HFFc6 (cell line): ENCODE measurements at regions not wholly inside any gene's neighbourhood (a gene's known extent, or its start where the extent isn't known, plus 50 kb on each side); places are given as distances from the start of the nearest gene placed in this dataset.

Experiments
- DNase-seq: peaks from one replicate; pipeline ENCODE4 v3.0.0-alpha.2; 2018
- H3K27ac Mint-ChIP-seq: 2 replicates; pipeline ENCODE4 v1.8.0; 2020; ENCODE audit warnings: mild to moderate bottlenecking, mixed read lengths
- H3K27me3 Mint-ChIP-seq: 2 replicates; pipeline ENCODE4 v1.8.0; 2021; ENCODE audit warnings: mild to moderate bottlenecking, moderate library complexity, mixed read lengths; ENCODE audit not compliant: insufficient read depth
- H3K36me3 Mint-ChIP-seq: 2 replicates; pipeline ENCODE4 v1.8.0; 2021; ENCODE audit warnings: low read depth, mixed read lengths
- H3K4me1 Mint-ChIP-seq: 2 replicates; pipeline ENCODE4 v1.8.0; 2020; ENCODE audit warnings: low read depth, mixed read lengths
- H3K4me3 Mint-ChIP-seq: 2 replicates; pipeline ENCODE4 v1.8.0; 2020; ENCODE audit warnings: mild to moderate bottlenecking, moderate library complexity, mixed read lengths
- H3K9me3 Mint-ChIP-seq: 2 replicates; pipeline ENCODE4 v1.8.0; 2020; ENCODE audit warnings: mild to moderate bottlenecking, mixed read lengths
- CTCF ChIP-seq: fragments of 200-600 bp; sonication (generic); IDR thresholded peaks from 2 replicates; pipeline ENCODE4 v1.5.0; 2021; ENCODE audit warnings: antibody characterized with exemption, mild to moderate bottlenecking

DNA sequence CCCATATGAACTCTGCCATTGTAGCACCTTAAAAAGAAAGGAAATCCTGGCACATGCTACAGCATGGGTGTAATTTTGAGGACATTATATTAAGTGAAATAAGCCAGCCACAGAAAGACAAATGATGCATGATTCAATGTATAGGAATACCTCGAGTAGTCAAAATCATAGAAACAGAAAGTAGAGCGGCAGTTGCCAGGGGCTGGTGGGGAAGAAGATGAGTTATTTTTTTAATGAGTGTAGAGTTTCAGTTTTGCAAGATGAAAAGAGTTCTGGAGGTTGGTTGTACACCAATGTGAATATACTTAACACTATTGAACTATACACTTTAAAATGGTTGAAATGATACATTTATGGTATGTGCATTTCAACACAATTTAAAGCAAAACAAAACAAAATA lies 133.0 kb downstream of the ZDHHC21 start:
- DNase-seq, result no peak
- TF ChIP-seq CTCF, result no peak
- Mint-ChIP-seq H3K27ac (no peak overlapping the region), H3K36me3 (no peaks in the 10 kb centered on the region), H3K9me3 (no peaks in the 10 kb centered on the region), H3K4me3 (no peak overlapping the region), H3K4me1 (peaks cover 5% of the 10 kb centered on the region; the same call in 1 of the 2 replicates), H3K27me3 (no peaks in the 10 kb centered on the region)

DNA sequence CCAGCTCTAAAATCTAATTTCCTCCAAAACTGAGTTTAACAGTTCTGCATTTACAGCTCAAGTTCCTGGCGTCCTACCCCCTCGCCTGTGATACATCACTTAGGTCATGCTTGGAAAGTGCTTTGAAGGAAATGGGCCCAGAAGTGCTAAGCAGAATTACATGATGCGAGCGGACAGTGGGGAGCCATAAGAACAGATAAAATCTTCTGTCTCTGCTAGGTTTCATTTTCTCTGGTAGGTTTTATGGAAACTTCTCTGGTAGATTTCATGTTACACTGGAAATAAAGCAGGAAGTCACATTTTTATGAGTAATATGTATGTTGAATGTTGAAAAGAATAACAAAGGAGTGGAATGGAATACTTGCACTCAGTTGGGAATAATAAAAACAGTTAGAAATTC lies 138.3 kb downstream of the ZDHHC21 start:
- no peak for TF ChIP-seq CTCF
- Mint-ChIP-seq H3K4me3 (peak overlapping the region; percentile 60; the same call in 1 of the 2 replicates), H3K9me3 (no peaks in the 10 kb centered on the region), H3K27ac (peak overlapping the region; percentile 10; the same call in 1 of the 2 replicates), H3K36me3 (no peaks in the 10 kb centered on the region), H3K4me1 (peaks cover 14% of the 10 kb centered on the region; the same call in 1 of the 2 replicates), H3K27me3 (no peaks in the 10 kb centered on the region; the same call in 1 of the 2 replicates)
- no peak for DNase-seq

- H3K9me3 Mint-ChIP-seq, result no peaks in the 10 kb centered on the region
- no peak for DNase-seq
Measured at GRCh38 chr9:14547245-14548060, 145.8 kb downstream of the ZDHHC21 start.

GRCh38 chr9:14546693-14547092 lies 146.5 kb downstream of the ZDHHC21 start:
- Mint-ChIP-seq H3K27me3 (peaks cover 4% of the 10 kb centered on the region; the same call in 1 of the 2 replicates), H3K36me3 (no peaks in the 10 kb centered on the region), H3K4me1 (no peaks in the 10 kb centered on the region), H3K4me3 (no peak overlapping the region), H3K27ac (no peak overlapping the region), H3K9me3 (no peaks in the 10 kb centered on the region)
- DNase-seq, result no peak
- no peak for TF ChIP-seq CTCF

More at GRCh38 chr9:14547245-14548060, 145.8 kb downstream of the ZDHHC21 start:
- H3K27ac Mint-ChIP-seq, result no peak overlapping the region
- no peak for TF ChIP-seq CTCF
- H3K4me3 Mint-ChIP-seq, result no peak overlapping the region
- H3K27me3 Mint-ChIP-seq, result peaks cover 4% of the 10 kb centered on the region; the same call in 1 of the 2 replicates
- no peaks in the 10 kb centered on the region for H3K4me1 Mint-ChIP-seq
- H3K36me3 Mint-ChIP-seq, result no peaks in the 10 kb centered on the region

GRCh38 chr9:14542071-14542470 lies 151.2 kb downstream of the ZDHHC21 start:
- Mint-ChIP-seq H3K4me3 (no peak overlapping the region), H3K36me3 (no peaks in the 10 kb centered on the region), H3K27ac (no peak overlapping the region), H3K4me1 (no peaks in the 10 kb centered on the region), H3K27me3 (peaks cover 4% of the 10 kb centered on the region; the same call in 1 of the 2 replicates), H3K9me3 (no peaks in the 10 kb centered on the region)
- DNase-seq, result no peak
- TF ChIP-seq CTCF, result no peak
